Endothelial cell of umbilical vein (primary cell): ENCODE measurements at regions not wholly inside any gene's neighbourhood (a gene's known extent, or its start where the extent isn't known, plus 50 kb on each side); places are given as distances from the start of the nearest gene placed in this dataset.

ENCODE experiments used
- CTCF ChIP-seq, 2 donors: IDR thresholded peaks; 1 replicate in 1 of 2; 2 replicates in 1 of 2; pipeline ENCODE4 v1.5.1; 2011; ENCODE audit warnings: low read length in 2 of 2, mild to moderate bottlenecking in 2 of 2, moderate library complexity in 2 of 2, control low read depth in 1 of 2, inconsistent platforms in 1 of 2, low read depth in 1 of 2; ENCODE audit not compliant: insufficient read depth in 1 of 2; ENCODE audit errors: extremely low read depth in 1 of 2
- EZH2 ChIP-seq: IDR thresholded peaks from 2 replicates; pipeline ENCODE4 v1.6.1; 2012; ENCODE audit warnings: borderline replicate concordance, low read depth, mild to moderate bottlenecking, moderate library complexity, low read length, inconsistent platforms; ENCODE audit not compliant: severe bottlenecking
- POLR2A ChIP-seq: IDR thresholded peaks from 2 replicates; pipeline ENCODE4 v1.6.1; 2012; ENCODE audit warnings: low read depth, mild to moderate bottlenecking, control low read depth, low read length
- POLR2AphosphoS5 ChIP-seq: IDR thresholded peaks from 2 replicates; pipeline ENCODE4 v1.6.1; 2012; ENCODE audit warnings: low read depth, mild to moderate bottlenecking, control low read depth, low read length, moderate library complexity; ENCODE audit not compliant: insufficient read depth

- no peak for TF ChIP-seq CTCF (IDR thresholded peaks at IDR 0.05; ENCODE audit: extremely low read depth in 1 of 2, insufficient read depth in 1 of 2, low read depth in 1 of 2, low read length in 2 of 2)
- no peak for TF ChIP-seq EZH2
- TF ChIP-seq POLR2A: no peak
- TF ChIP-seq POLR2AphosphoS5: no peak
These were observed 238.4 kb downstream of the CDCA7 start for GRCh38 chr2:173593109-173593508.
